ENCODE measurements at regions not wholly inside any gene's neighbourhood (a gene's known extent, or its start where the extent isn't known, plus 50 kb on each side); places are given as distances from the start of the nearest gene placed in this dataset.

DNA sequence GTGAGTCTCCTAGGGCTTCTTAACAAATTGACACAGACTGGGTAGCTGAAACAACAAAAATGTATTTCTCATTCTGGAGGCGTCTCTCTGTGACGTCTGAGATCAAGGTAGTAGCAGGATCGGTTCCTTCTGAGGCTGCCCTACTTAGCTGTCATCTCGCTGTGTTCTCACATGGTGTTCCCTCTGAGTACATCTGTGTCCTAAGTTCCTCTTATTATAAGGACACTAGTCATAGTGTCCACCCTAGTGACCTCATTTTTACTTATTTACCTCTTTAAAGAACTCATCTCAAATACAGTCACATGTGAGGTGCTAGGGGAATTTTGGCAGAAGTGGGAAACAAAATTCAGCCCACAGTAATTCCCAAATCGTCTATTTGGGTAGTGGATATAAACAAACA, 529.1 kb downstream of the NPIPA7 start:
- DNase-seq: no peak
- no peaks in the 10 kb centered on the region for H3K9me3 ChIP-seq
- no peaks in the 10 kb centered on the region for H3K27me3 ChIP-seq
- H3K4me1 ChIP-seq: no peaks in the 10 kb centered on the region
- no peaks in the 10 kb centered on the region for H3K36me3 ChIP-seq
- TF ChIP-seq, protein P1, sequence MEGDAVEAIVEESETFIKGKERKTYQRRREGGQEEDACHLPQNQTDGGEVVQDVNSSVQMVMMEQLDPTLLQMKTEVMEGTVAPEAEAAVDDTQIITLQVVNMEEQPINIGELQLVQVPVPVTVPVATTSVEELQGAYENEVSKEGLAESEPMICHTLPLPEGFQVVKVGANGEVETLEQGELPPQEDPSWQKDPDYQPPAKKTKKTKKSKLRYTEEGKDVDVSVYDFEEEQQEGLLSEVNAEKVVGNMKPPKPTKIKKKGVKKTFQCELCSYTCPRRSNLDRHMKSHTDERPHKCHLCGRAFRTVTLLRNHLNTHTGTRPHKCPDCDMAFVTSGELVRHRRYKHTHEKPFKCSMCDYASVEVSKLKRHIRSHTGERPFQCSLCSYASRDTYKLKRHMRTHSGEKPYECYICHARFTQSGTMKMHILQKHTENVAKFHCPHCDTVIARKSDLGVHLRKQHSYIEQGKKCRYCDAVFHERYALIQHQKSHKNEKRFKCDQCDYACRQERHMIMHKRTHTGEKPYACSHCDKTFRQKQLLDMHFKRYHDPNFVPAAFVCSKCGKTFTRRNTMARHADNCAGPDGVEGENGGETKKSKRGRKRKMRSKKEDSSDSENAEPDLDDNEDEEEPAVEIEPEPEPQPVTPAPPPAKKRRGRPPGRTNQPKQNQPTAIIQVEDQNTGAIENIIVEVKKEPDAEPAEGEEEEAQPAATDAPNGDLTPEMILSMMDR (IDR thresholded peaks at IDR 0.05): no peak
- no peak for TF ChIP-seq POLR2A (IDR thresholded peaks at IDR 0.05)
- no peak overlapping the region for H3K4me3 ChIP-seq
- H3K27ac ChIP-seq: no peak overlapping the region

DNA sequence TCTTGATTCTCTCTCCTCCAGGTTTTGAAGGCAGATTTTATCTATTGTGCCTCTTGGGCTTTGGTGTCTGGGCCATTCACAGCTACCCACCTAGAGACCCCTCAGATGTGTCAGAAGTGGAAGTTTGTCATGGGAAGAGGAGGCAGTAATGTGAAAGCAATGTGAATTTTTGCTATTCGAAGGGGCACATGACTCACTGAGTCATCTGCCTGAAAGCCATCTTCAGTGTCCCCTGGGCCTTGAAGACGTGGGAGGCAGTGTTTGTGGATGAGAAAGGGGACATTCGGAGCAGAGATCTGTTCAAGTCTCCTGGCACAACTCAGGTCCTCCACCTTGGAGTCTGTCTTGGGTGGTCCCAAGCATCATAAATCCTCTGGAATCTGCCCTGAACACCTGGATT, 530.2 kb downstream of the NPIPA7 start:
- Histone ChIP-seq H3K27ac (no peak overlapping the region), H3K4me1 (no peaks in the 10 kb centered on the region), H3K36me3 (no peaks in the 10 kb centered on the region), H3K27me3 (no peaks in the 10 kb centered on the region), H3K4me3 (no peak overlapping the region), H3K9me3 (no peaks in the 10 kb centered on the region)
- DNase-seq: no peak
- TF ChIP-seq, protein P1 (IDR thresholded peaks at IDR 0.05): no peak

DNA sequence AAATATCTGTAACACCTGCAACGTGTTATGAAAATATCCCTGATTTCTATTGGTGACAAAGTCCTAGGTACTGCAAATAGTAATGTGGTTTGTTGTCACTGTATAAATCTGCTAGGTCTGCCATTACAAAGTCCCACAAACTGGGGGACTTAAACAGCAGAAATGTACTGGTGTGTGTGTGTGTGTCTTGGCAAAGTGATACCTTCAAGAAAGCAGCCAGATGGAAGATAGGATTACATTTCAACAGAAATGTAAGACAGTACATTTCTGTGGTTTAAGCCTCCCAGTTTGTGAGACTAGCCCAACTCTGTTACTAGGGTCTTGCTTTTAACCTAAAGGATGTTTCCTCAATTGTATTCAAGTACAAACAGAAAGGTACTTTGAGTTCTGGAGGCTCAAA, 531.7 kb downstream of the NPIPA7 start:
- no peak for DNase-seq
- H3K9me3 ChIP-seq: no peaks in the 10 kb centered on the region
- no peaks in the 10 kb centered on the region for H3K27me3 ChIP-seq
- H3K27ac ChIP-seq: no peak overlapping the region
- no peaks in the 10 kb centered on the region for H3K36me3 ChIP-seq
- TF ChIP-seq, protein P1 (IDR thresholded peaks at IDR 0.05): no peak
- TF ChIP-seq POLR2A (IDR thresholded peaks at IDR 0.05): no peak
- no peak overlapping the region for H3K4me3 ChIP-seq
- no peaks in the 10 kb centered on the region for H3K4me1 ChIP-seq

DNA sequence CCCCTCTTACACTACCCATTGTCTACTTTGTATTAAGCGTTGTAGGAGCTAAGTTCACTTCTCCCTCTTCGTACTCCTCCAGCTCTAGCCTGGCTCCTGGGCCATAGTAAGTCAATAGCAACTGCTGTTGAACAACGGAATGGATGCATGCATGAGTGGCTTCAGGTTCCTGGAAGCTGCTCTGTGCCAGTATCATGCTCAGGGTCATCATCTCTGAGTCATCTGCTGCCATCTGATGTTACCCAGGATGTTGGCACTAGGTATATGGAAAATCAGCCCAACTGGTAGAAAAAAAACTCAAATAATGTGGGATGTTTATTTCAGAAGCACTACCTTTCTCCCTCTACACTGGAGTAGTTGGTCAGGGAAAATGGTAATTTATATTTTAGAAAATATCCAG, 536.8 kb downstream of the NPIPA7 start:
- Histone ChIP-seq H3K4me3 (no peak overlapping the region), H3K27ac (no peak overlapping the region), H3K36me3 (no peaks in the 10 kb centered on the region), H3K27me3 (no peaks in the 10 kb centered on the region), H3K4me1 (no peaks in the 10 kb centered on the region), H3K9me3 (no peaks in the 10 kb centered on the region)
- no peak for DNase-seq
- TF ChIP-seq, protein P1 (IDR thresholded peaks at IDR 0.05): no peak
- TF ChIP-seq POLR2A (IDR thresholded peaks at IDR 0.05): no peak

DNA sequence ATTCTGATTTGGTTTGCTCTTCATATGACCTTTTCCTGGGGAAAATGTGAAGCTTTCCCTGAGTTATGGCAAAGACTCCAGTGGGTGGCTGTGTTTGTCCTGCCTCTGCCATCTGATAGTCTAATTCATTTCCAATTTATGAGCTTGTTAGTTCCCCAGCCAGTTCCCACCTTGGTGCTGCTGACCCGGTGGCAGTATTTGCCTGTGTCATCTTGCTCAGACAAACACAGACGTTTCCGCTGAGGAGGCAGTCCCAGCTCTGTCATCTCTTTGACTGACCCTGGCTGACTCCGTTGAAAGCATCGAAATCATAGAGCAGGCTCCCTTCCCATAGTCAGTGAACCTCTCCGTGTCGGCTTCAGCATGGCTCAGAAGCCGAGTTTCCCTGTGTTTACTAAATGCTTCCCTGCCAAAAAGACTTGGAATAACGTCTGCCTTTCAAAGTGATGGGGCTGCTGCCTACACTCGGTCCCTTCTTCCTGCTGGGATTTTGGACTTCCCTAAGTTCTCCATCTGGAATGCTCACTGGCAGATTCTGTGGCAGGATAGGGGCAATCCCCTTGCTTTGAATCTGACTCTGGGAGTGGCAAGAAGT, 538.3 kb downstream of the NPIPA7 start:
- no peak for DNase-seq
- no peaks in the 10 kb centered on the region for H3K27me3 ChIP-seq

More for the DNA sequence above, 538.3 kb downstream of the NPIPA7 start:
- H3K9me3 ChIP-seq: no peaks in the 10 kb centered on the region
- H3K36me3 ChIP-seq: no peaks in the 10 kb centered on the region
- no peak overlapping the region for H3K4me3 ChIP-seq
- H3K4me1 ChIP-seq: no peaks in the 10 kb centered on the region
- H3K27ac ChIP-seq: no peak overlapping the region
- TF ChIP-seq, protein P1 (IDR thresholded peaks at IDR 0.05): no peak
- TF ChIP-seq POLR2A (IDR thresholded peaks at IDR 0.05): no peak
